H9 (cell line): ENCODE measurements at regions not wholly inside any gene's neighbourhood (a gene's known extent, or its start where the extent isn't known, plus 50 kb on each side); places are given as distances from the start of the nearest gene placed in this dataset.

Experiments used
- DNase-seq: peaks from one replicate; pipeline ENCODE4 v3.0.0-alpha.2; 2017
- H2AFZ ChIP-seq: one replicate; pipeline ENCODE4 v1.6.1; 2013; ENCODE audit warnings: mild to moderate bottlenecking, low read length, control low read depth, moderate library complexity
- H2AK5ac ChIP-seq: 2 replicates; pipeline ENCODE4 v1.6.1; 2013; ENCODE audit warnings: low read length, control low read depth, mixed read lengths; ENCODE audit not compliant: insufficient read length
- H2BK120ac ChIP-seq: one replicate; pipeline ENCODE4 v1.6.1; 2013; ENCODE audit warnings: low read depth, mild to moderate bottlenecking, low read length, control low read depth, inconsistent platforms; ENCODE audit not compliant: poor library complexity, severe bottlenecking
- H2BK12ac ChIP-seq: 2 replicates; pipeline ENCODE4 v1.6.1; 2013; ENCODE audit warnings: low read length, control low read depth, mixed read lengths, low read depth; ENCODE audit not compliant: insufficient read length
- H2BK15ac ChIP-seq: 2 replicates; pipeline ENCODE4 v1.6.1; 2013; ENCODE audit warnings: low read depth, low read length, control low read depth
- H2BK20ac ChIP-seq: one replicate; pipeline ENCODE4 v1.6.1; 2013; ENCODE audit warnings: low read depth, mild to moderate bottlenecking, low read length, control low read depth, inconsistent platforms; ENCODE audit not compliant: poor library complexity, severe bottlenecking
- H2BK5ac ChIP-seq: 2 replicates; pipeline ENCODE4 v1.6.1; 2013; ENCODE audit warnings: low read length, control low read depth, mixed read lengths; ENCODE audit not compliant: insufficient read length
- H3K14ac ChIP-seq: 2 replicates; pipeline ENCODE4 v1.6.1; 2013; ENCODE audit warnings: low read length, control low read depth; ENCODE audit not compliant: insufficient read depth
- H3K18ac ChIP-seq: 2 replicates; pipeline ENCODE4 v1.6.1; 2013; ENCODE audit warnings: low read depth, mild to moderate bottlenecking, mixed read lengths, low read length, control low read depth; ENCODE audit not compliant: insufficient read length
- H3K23ac ChIP-seq: 2 replicates; pipeline ENCODE4 v1.6.1; 2013; ENCODE audit warnings: low read length, control low read depth, mixed read lengths, low read depth; ENCODE audit not compliant: insufficient read length
- H3K23me2 ChIP-seq: 2 replicates; pipeline ENCODE4 v1.6.1; 2013; ENCODE audit warnings: low read depth, mild to moderate bottlenecking, mixed read lengths, low read length, control low read depth; ENCODE audit not compliant: insufficient read length, poor library complexity, severe bottlenecking
- H3K27ac ChIP-seq: 2 replicates; pipeline ENCODE4 v1.5.1; 2013; ENCODE audit warnings: low read length, control low read depth, mixed read lengths, low read depth; ENCODE audit not compliant: insufficient read length
- H3K27me3 ChIP-seq: 2 replicates; pipeline ENCODE4 v1.6.1; 2013; ENCODE audit warnings: low read length, control low read depth, inconsistent platforms; ENCODE audit not compliant: insufficient read depth
- H3K4ac ChIP-seq: 2 replicates; pipeline ENCODE4 v1.6.1; 2013; ENCODE audit warnings: low read depth, mild to moderate bottlenecking, control low read depth, inconsistent platforms, low read length, moderate library complexity
- H3K4me1 ChIP-seq: 2 replicates; pipeline ENCODE4 v1.6.1; 2013; ENCODE audit warnings: low read length, control low read depth, inconsistent platforms; ENCODE audit not compliant: insufficient read depth
- H3K4me2 ChIP-seq: 2 replicates; pipeline ENCODE4 v1.6.1; 2013; ENCODE audit warnings: low read length, control low read depth, mixed read lengths; ENCODE audit not compliant: insufficient read length, insufficient read depth
- H3K56ac ChIP-seq: 2 replicates; pipeline ENCODE4 v1.6.1; 2013; ENCODE audit warnings: low read depth, mild to moderate bottlenecking, mixed read lengths, low read length, control low read depth; ENCODE audit not compliant: insufficient read length
- H3K79me1 ChIP-seq: 2 replicates; pipeline ENCODE4 v1.6.1; 2013; ENCODE audit warnings: low read depth, mild to moderate bottlenecking, moderate library complexity, low read length, control low read depth, inconsistent platforms; ENCODE audit not compliant: insufficient read depth, poor library complexity, severe bottlenecking
- H3K79me2 ChIP-seq: 2 replicates; pipeline ENCODE4 v1.6.1; 2013; ENCODE audit warnings: low read length, control low read depth, inconsistent platforms; ENCODE audit not compliant: insufficient read depth
- H3K9ac ChIP-seq: 2 replicates; pipeline ENCODE4 v1.6.1; 2013; ENCODE audit warnings: low read length, control low read depth, mixed read lengths; ENCODE audit not compliant: insufficient read length; ENCODE audit errors: extremely low read depth
- H3K9me3 ChIP-seq: one replicate; pipeline ENCODE4 v1.6.1; 2013; ENCODE audit warnings: low read depth, low read length, inconsistent platforms; ENCODE audit not compliant: control insufficient read depth
- H3T11ph ChIP-seq: one replicate; pipeline ENCODE4 v1.6.1; 2013; ENCODE audit warnings: mild to moderate bottlenecking, low read length, control low read depth, inconsistent platforms
- H4K20me1 ChIP-seq: one replicate; pipeline ENCODE4 v1.6.1; 2013; ENCODE audit not compliant: control insufficient read depth, insufficient read length, insufficient read depth
- H4K5ac ChIP-seq: 2 replicates; pipeline ENCODE4 v1.6.1; 2013; ENCODE audit warnings: low read depth, mild to moderate bottlenecking, mixed read lengths, low read length, control low read depth; ENCODE audit not compliant: insufficient read length
- H4K8ac ChIP-seq: replicated peaks from 2 replicates; pipeline ENCODE4 v1.6.1; 2013; ENCODE audit warnings: low read length, control low read depth, mixed read lengths, low read depth; ENCODE audit not compliant: insufficient read length
- H4K91ac ChIP-seq: 2 replicates; pipeline ENCODE4 v1.6.1; 2013; ENCODE audit warnings: low read depth, mild to moderate bottlenecking, moderate library complexity, mixed read lengths, low read length, control low read depth; ENCODE audit not compliant: insufficient read length
- H3K27ac Mint-ChIP-seq, 3 experiments: 2 replicates in 2 of 3; 3 replicates in 1 of 3; pipeline ENCODE4 v1.8.0; 2020 to 2021; ENCODE audit warnings: mixed read lengths in 3 of 3, mild to moderate bottlenecking in 1 of 3, moderate library complexity in 1 of 3
- H3K27me3 Mint-ChIP-seq: 2 replicates; pipeline ENCODE4 v1.8.0; 2021; ENCODE audit warnings: low read depth, mild to moderate bottlenecking, moderate library complexity, mixed read lengths
- H3K36me3 Mint-ChIP-seq, 3 experiments: 2 replicates in 2 of 3; 3 replicates in 1 of 3; pipeline ENCODE4 v1.8.0; 2020 to 2021; ENCODE audit warnings: low read depth in 3 of 3, mixed read lengths in 3 of 3; ENCODE audit not compliant: insufficient read depth in 1 of 3
- H3K4me1 Mint-ChIP-seq, 2 experiments: 2 replicates each; pipeline ENCODE4 v1.8.0; 2020; ENCODE audit warnings: mixed read lengths in 2 of 2
- H3K4me3 Mint-ChIP-seq, 2 experiments: 2 replicates in 1 of 2; 3 replicates in 1 of 2; pipeline ENCODE4 v1.8.0; 2020 to 2021; ENCODE audit warnings: mild to moderate bottlenecking in 2 of 2, mixed read lengths in 2 of 2, moderate library complexity in 1 of 2
- H3K9me3 Mint-ChIP-seq, 2 experiments: 2 replicates in 1 of 2; 3 replicates in 1 of 2; pipeline ENCODE4 v1.8.0; 2020; ENCODE audit warnings: mild to moderate bottlenecking in 2 of 2, mixed read lengths in 2 of 2, moderate library complexity in 1 of 2
- WGBS: extraction: QIAGEN DNeasy Blood & Tissue Kit; methylation state at CpG from one replicate; pipeline ENCODE4 v1.1.7; 2013; ENCODE audit warnings: missing lambda C conversion rate, low lambda C conversion rate, mixed read lengths; ENCODE audit not compliant: insufficient read length; ENCODE audit errors: extremely low coverage; 5-methylcytosine and 5-hydroxymethylcytosine counted together
- TF ChIP-seq, protein P1 (sequence below): fragments of 200-600 bp; sonication (generic); conservative IDR thresholded peaks from 3 replicates; pipeline ENCODE4 v1.8.0; 2021; ENCODE audit warnings: antibody characterized with exemption, mild to moderate bottlenecking

DNA sequence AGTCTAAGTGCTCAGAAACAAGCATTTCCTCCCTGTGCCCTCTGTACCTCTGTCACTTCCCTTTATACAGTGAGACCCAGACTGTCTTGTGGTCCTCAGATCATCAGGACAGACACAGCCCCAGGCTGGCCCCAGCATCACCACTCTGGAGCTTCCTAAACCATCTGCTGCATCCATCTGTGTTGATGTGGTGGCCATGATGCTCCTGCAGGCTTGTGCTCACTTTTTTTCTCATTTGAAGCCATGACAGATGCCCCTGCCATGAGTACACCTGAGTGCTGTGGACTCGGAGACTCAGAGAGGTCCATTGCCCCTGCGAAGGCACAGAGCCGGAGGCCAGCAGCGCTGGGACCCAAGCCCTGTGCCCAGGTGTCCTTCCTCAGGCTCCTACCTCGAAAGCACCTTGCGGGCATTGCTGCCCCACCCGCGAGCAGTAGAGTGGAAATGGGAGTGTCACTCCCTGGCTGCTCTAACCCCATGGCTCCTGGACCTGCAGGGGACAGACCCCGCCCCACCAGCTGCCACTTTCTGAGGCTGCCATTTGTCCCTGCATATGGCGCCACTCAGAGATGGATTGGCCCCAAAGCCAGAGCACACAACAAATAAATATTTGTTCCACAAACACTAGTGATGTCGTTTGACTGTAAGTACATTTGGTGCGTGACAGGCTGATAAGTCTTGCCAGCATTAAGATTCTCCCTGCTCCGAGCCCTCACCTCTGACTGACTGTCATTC lies 593.5 kb downstream of the TBC1D22A start:
- H3K18ac ChIP-seq, result no peak overlapping the region
- H2BK120ac ChIP-seq, result no peak overlapping the region
- H3K56ac ChIP-seq, result no peak overlapping the region
- no peak overlapping the region for H3K14ac ChIP-seq
- no peak overlapping the region for H2AK5ac ChIP-seq
- Mint-ChIP-seq H3K4me3 (no peak overlapping the region), H3K36me3 (peaks cover 2 to 54% (median 10%) of the 10 kb centered on the region in 3 experiments; a peak in 6 of 7 replicates), H3K9me3 (peaks cover 93 to 98% of the 10 kb centered on the region in 2 experiments), H3K27me3 (peaks cover 2% of the 10 kb centered on the region), H3K4me1 (no peaks in the 10 kb centered on the region), H3K27ac (no peak overlapping the region)
- no peak overlapping the region for H3K9ac ChIP-seq
- no peak overlapping the region for H3K27ac ChIP-seq
- no peak overlapping the region for H3K4ac ChIP-seq
- H2BK15ac ChIP-seq, result no peak overlapping the region
- no peak overlapping the region for H3K4me2 ChIP-seq
- H3K4me1 ChIP-seq, result no peaks in the 10 kb centered on the region
- H3K23ac ChIP-seq, result no peak overlapping the region
- TF ChIP-seq, protein P1, sequence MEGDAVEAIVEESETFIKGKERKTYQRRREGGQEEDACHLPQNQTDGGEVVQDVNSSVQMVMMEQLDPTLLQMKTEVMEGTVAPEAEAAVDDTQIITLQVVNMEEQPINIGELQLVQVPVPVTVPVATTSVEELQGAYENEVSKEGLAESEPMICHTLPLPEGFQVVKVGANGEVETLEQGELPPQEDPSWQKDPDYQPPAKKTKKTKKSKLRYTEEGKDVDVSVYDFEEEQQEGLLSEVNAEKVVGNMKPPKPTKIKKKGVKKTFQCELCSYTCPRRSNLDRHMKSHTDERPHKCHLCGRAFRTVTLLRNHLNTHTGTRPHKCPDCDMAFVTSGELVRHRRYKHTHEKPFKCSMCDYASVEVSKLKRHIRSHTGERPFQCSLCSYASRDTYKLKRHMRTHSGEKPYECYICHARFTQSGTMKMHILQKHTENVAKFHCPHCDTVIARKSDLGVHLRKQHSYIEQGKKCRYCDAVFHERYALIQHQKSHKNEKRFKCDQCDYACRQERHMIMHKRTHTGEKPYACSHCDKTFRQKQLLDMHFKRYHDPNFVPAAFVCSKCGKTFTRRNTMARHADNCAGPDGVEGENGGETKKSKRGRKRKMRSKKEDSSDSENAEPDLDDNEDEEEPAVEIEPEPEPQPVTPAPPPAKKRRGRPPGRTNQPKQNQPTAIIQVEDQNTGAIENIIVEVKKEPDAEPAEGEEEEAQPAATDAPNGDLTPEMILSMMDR, result no peak
- no peaks in the 10 kb centered on the region for H3K79me1 ChIP-seq
- H3K27me3 ChIP-seq, result no peaks in the 10 kb centered on the region
- no peak overlapping the region for H3T11ph ChIP-seq
- no peaks in the 10 kb centered on the region for H4K20me1 ChIP-seq
- H4K91ac ChIP-seq, result no peak overlapping the region
- no peaks in the 10 kb centered on the region for H3K23me2 ChIP-seq
- no peak overlapping the region for H2BK12ac ChIP-seq
- no peaks in the 10 kb centered on the region for H3K79me2 ChIP-seq
- no peak overlapping the region for H2BK20ac ChIP-seq
- no peak for DNase-seq
- WGBS, result no CpG with 5 or more reads among the region's 13 CpGs
- no peak overlapping the region for H4K8ac ChIP-seq
- no peak overlapping the region for H4K5ac ChIP-seq
- no peak overlapping the region for H2AFZ ChIP-seq
- H2BK5ac ChIP-seq, result no peak overlapping the region
- H3K9me3 ChIP-seq, result peaks cover 97% of the 10 kb centered on the region
